Kidney (tissue), 13 donors: ENCODE measurements at regions not wholly inside any gene's neighbourhood (a gene's known extent, or its start where the extent isn't known, plus 50 kb on each side); places are given as distances from the start of the nearest gene placed in this dataset.

Experiments used
- DNase-seq, 5 donors: peaks; one replicate each; pipeline ENCODE4 v3.0.0-alpha.2; 2013 to 2020
- FAIRE-seq: peaks from 2 replicates; lab custom pipeline; 2012; peaks lifted over from hg19 to GRCh38; lab: Jason Lieb, UNC
- H3K27ac ChIP-seq, 2 donors: one replicate each; pipeline ENCODE4 v1.7.0; 2013; ENCODE audit warnings: low read depth in 2 of 2, low read length in 2 of 2, inconsistent platforms in 1 of 2
- H3K27me3 ChIP-seq: one replicate; pipeline ENCODE4 v1.7.1; 2013; ENCODE audit warnings: low read length, inconsistent platforms; ENCODE audit not compliant: control insufficient read depth, insufficient read depth
- H3K36me3 ChIP-seq, 3 donors: one replicate each; pipeline versions ENCODE4 v1.7.0 to v1.7.1; 2013; ENCODE audit warnings: low read length in 3 of 3, control low read depth in 1 of 3, inconsistent platforms in 1 of 3; ENCODE audit not compliant: insufficient read depth in 3 of 3, control insufficient read depth in 2 of 3
- H3K4me1 ChIP-seq, 3 donors: one replicate each; pipeline versions ENCODE4 v1.7.0 to v1.7.1; 2013; ENCODE audit warnings: low read length in 3 of 3, inconsistent platforms in 1 of 3, low read depth in 1 of 3; ENCODE audit not compliant: control insufficient read depth in 2 of 3, insufficient read depth in 2 of 3
- H3K4me3 ChIP-seq, 3 donors: one replicate each; pipeline versions ENCODE4 v1.7.0 to v1.8.1; 2013; ENCODE audit warnings: low read length in 3 of 3, control low read depth in 1 of 3, inconsistent platforms in 1 of 3
- H3K9ac ChIP-seq, 3 donors: one replicate each; pipeline versions ENCODE4 v1.7.0 to v1.7.1; 2013; ENCODE audit warnings: low read length in 3 of 3, control low read depth in 1 of 3, inconsistent platforms in 1 of 3
- H3K9me3 ChIP-seq, 3 donors: one replicate each; pipeline versions ENCODE4 v1.7.0 to v1.7.1; 2013; ENCODE audit warnings: low read length in 3 of 3, control low read depth in 1 of 3, inconsistent platforms in 1 of 3; ENCODE audit not compliant: control insufficient read depth in 2 of 3, insufficient read depth in 1 of 3
- CTCF ChIP-seq: IDR thresholded peaks from 3 replicates; pipeline ENCODE4 v1.5.1; 2012; ENCODE audit warnings: mild to moderate bottlenecking, moderate library complexity, borderline replicate concordance; ENCODE audit not compliant: insufficient read depth; ENCODE audit errors: extremely low read depth
- intact Hi-C: fragments of 100-400 bp; cut with DNase I; formaldehyde crosslinking; loops from one replicate; pipeline ENCODE4 v1.11.1; 2022
- donor health status: control.
- donor health status: control.
- donor health status: control.
- donor health status: control.
- donor health status: control.
- donor health status: DM: yes; HTN: yes; CAD: no.
- donor health status: Normal renal cell carcinoma (clear cell type).

DNA sequence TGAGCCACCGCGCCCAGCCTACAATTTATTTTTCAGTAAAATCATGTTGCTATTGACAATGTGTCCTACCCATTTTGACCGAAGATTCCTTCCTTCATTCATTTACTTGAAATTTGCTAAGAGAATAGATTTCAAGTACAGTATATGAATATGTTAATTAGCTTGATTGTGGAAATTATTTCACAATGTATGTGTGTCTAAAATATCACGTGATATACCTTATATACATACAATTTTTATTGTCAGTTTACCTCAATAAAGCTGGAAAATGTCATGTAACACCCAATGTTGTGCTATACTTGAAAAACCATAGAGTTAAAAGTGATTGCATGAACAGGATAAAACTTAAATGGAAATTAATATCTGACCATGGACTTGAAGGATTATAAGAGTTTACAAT is 521.7 kb upstream of the ANKRD30A start:
- intact Hi-C loops, result no loop called here
- H3K27me3 ChIP-seq, result no peaks in the 10 kb centered on the region
- no peak for FAIRE-seq

GRCh38 chr10:36602374-36602773 is 523.0 kb upstream of the ANKRD30A start:
- Histone ChIP-seq H3K4me1 (no peaks in the 10 kb centered on the region), H3K9me3 (no peaks in the 10 kb centered on the region), H3K9ac (no peak overlapping the region), H3K27me3 (no peaks in the 10 kb centered on the region), H3K36me3 (no peaks in the 10 kb centered on the region), H3K4me3 (no peak overlapping the region), H3K27ac (no peak overlapping the region)
- FAIRE-seq (no peak), DNase-seq (no peak)
- intact Hi-C loops, result no loop called here
- no peak for TF ChIP-seq CTCF

More for the DNA sequence above, 521.7 kb upstream of the ANKRD30A start:
- H3K4me3 ChIP-seq, result no peak overlapping the region
- no peak for DNase-seq
- H3K4me1 ChIP-seq, result no peaks in the 10 kb centered on the region
- H3K9ac ChIP-seq, result no peak overlapping the region
- no peak overlapping the region for H3K27ac ChIP-seq
- H3K36me3 ChIP-seq, result no peaks in the 10 kb centered on the region
- no peaks in the 10 kb centered on the region for H3K9me3 ChIP-seq
- TF ChIP-seq CTCF, result no peak

- H3K27ac ChIP-seq, result no peak overlapping the region
- FAIRE-seq (no peak), DNase-seq (no peak)
- no peaks in the 10 kb centered on the region for H3K9me3 ChIP-seq
- intact Hi-C loops, result no loop called here
- no peaks in the 10 kb centered on the region for H3K27me3 ChIP-seq
- H3K9ac ChIP-seq, result no peak overlapping the region
- TF ChIP-seq CTCF, result no peak
- no peaks in the 10 kb centered on the region for H3K36me3 ChIP-seq
- H3K4me1 ChIP-seq, result no peaks in the 10 kb centered on the region
- H3K4me3 ChIP-seq, result no peak overlapping the region
Observed at GRCh38 chr10:36597756-36598320, 527.6 kb upstream of the ANKRD30A start.

GRCh38 chr10:36592964-36593363 is 532.4 kb upstream of the ANKRD30A start:
- no peak overlapping the region for H3K9ac ChIP-seq
- intact Hi-C loops, result no loop called here
- no peak for FAIRE-seq

More at GRCh38 chr10:36592964-36593363, 532.4 kb upstream of the ANKRD30A start:
- Histone ChIP-seq H3K9me3 (no peaks in the 10 kb centered on the region), H3K4me1 (no peaks in the 10 kb centered on the region), H3K4me3 (no peak overlapping the region), H3K27me3 (no peaks in the 10 kb centered on the region), H3K36me3 (no peaks in the 10 kb centered on the region), H3K27ac (no peak overlapping the region)
- TF ChIP-seq CTCF, result no peak
- no peak for DNase-seq
